ENCODE measurements at regions not wholly inside any gene's neighbourhood (a gene's known extent, or its start where the extent isn't known, plus 50 kb on each side); places are given as distances from the start of the nearest gene placed in this dataset.
"Not testable (repeated sequence)": the region's sequence is repeated elsewhere in the genome, so short reads cannot be mapped to it uniquely, and the experiment has no call there.

DNA sequence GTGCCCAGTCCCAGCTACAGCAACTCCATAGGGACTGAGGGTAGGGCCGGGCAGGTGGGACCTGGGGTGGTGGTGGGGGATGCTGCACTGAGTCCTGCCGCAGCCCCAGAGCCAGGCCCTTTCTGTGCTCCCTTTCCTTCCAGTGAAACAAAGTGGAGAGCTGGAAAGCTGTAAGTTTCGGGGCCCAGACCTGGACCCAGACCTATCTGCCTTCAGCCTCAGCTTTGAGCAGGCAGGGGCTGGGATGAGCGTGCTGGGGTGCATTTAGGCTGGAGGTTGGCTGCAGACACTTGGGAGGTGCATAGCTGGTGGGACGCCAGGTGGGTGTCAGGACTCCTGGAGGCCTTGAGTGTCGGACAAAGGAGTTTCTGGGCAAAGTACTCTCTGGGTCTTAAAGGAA, 92.7 kb upstream of the C1orf174 start:
- no peak for DNase-seq

- no peak for DNase-seq
Measured at GRCh38 chr1:3993619-3994375, 93.7 kb upstream of the C1orf174 start.

DNA sequence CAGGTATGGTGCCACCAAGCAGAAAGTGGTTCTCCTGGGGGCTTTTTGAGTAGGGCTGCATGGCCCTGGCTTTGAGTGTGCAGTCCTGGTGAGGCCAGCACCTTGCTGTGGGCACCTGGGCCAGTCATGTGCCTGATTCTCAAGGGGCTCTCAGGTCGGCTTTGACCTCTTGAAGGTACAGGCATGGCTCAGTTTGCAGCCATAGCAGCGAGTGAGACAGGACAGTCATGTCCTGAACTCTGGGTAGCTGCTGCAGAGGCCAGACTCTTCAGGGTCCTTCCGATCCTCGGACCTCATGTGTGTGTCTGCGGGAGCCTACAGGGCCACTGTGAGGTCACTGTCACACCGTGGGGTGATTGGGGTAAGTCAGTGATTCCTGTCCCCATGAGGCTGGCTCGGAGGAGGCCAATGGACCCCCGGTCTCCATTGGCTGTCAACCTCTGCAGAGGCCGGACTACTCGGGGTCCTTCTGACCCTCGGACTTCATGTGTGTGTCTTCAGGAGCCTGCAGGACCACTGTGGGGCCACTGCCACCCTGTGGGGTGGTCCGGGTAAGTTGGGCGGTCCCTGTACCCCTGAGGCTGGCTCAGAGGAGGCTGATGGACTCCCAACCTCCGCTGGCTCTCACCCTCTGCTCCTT, 95.2 kb upstream of the C1orf174 start:
- DNase-seq: no peak

DNA sequence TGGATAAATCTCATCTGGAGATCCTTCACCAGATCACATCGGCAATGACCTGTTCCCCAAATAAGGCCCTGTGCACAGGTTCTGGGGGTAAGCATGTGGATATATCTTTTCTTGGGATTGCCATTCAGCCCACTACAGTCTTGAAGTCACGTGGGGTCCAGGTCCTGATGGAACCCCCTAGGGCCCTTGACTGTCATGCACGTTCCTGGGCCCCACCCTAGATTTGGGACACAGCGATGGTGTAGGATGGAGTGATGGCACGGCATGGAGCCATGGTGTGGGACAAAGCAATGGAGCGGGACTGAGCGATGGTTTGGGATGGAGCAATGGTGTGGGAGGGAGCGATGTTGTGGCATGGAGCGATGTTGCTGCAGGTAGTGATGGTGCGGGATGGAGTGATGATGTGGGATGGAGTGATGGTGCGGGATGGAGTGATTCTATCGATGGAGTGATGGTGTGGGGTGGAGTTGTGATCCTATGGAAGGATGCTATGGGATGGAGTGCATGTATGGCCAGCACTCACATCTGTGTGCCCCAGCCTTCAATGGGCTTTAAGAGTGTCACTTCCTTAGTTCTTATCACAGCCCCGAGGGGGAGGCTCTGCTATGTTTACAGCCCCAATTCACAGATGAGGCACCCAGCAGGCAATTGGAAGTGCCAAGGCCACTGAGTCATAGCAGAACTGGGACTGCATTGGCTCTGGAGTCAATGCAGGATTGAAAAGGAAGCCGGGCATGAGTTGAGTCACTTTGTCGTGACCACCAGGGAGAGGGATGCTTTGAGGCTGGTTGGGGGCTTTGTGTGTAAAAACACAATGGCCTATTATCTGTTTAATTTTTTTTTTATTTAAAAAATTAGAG, 97.0 kb upstream of the C1orf174 start:
- DNase-seq: no peak

GRCh38 chr1:3998086-3998485, 98.0 kb upstream of the C1orf174 start:
- DNase-seq: no peak

GRCh38 chr1:3999514-3999913, 99.4 kb upstream of the C1orf174 start:
- not testable (repeated sequence) for DNase-seq

DNA sequence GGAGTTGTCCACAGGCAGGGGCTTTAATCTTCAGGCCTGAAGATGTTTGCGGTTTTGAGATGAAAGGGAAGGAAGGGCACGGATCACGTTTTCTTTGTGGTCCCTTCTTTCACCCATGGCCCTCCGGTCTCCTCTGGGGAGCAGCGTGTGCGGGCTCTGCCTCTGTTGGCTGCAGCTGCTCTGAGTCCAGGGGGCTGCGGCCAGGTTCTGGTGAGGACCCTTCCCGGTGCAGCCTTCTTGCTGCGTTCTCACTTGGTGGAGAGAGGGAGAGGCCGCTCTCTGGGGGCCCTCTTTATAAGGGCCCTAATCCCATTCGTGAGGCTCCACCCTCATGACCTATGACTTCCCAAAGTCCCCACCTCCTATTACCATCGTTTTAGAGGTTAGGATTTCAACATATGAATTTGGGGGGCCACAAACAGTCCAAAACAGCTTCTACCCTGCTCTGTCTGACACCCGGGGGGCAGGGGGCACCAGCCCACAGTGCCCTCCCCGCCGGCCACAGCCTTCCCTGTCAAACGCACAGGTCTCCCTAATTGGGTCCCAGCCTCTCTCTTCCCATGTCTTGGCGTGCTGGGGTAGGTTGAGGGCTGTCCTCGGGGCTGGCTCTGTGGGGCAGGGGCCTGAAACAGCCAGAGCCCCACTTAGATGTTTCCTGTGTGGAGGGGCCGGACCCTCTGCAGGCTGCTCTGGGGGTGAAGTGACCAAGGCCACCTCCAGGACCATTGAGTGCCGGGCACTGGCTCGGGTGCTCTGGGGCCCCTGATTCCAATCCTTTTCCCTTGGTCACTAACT, 100.1 kb upstream of the C1orf174 start:
- DNase-seq: no peak

GRCh38 chr1:4000811-4001251, 100.8 kb upstream of the C1orf174 start:
- DNase-seq: no peak

DNA sequence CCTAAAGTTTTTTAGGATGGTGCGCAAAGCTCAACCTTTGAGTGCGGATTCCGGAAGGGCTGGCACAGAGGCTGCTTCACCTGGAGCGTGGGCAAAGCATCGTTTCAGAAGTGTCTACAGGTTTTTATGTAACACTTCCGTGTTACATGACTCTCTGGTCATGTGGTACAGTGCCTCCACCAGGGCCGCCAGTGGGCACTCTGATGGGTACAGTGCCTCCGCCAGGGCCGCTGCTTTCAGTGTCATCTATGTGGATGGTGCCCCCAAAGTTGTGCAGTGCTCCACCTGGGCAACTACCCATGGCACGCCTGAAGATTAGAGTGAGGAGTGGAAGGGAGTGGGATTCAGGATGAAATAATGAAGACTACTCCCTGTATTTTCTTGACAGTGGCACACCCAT, 101.4 kb upstream of the C1orf174 start:
- DNase-seq: no peak

DNA sequence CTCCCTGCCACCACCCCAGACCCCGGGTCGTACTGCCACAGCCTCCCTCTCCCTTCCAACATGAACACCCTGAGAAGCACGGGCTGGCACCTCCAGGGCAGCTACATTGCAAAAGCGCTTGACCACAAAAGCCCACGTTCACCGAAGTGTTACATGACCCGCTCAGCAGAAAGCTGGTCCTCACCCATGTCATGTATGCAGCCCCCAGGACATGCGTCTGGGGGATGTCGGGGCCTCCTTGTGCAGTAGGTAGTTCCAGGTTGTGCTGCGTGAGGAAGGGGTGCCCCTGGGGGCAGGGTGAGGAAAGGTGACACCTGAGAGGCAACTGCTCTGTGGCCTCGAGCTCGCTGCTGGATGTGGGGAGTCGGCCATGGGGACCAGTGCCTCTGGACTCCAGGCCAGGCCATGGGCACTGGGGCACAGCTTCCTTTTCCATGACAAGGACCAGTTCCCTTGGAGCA, 102.0 kb upstream of the C1orf174 start:
- no peak for DNase-seq

GRCh38 chr1:4002741-4003140, 102.7 kb upstream of the C1orf174 start:
- DNase-seq: no peak

GRCh38 chr1:4003846-4004505, 103.9 kb upstream of the C1orf174 start:
- no peak for DNase-seq

GRCh38 chr1:4004635-4005430, 104.8 kb upstream of the C1orf174 start:
- DNase-seq: no peak

DNA sequence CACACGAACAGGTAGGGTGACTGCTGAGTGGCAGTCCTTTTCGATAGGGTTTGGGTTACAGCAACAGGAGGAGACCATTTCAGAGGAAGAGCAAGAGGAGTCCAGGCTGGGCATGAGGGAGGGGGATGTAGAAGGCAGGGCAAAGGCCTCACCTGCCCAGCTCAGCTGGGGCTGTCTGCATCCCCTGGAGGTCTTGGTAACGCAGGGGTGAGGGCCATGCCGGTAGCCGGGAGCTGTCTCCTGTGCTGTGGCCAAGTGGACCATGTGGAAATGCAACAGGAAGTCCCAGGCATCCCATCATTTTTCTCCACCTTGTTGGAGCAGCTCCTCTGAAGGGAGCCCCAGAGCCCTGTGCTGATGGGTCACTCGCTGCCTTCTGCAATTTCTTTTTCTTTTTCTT, 105.4 kb upstream of the C1orf174 start:
- DNase-seq: no peak

DNA sequence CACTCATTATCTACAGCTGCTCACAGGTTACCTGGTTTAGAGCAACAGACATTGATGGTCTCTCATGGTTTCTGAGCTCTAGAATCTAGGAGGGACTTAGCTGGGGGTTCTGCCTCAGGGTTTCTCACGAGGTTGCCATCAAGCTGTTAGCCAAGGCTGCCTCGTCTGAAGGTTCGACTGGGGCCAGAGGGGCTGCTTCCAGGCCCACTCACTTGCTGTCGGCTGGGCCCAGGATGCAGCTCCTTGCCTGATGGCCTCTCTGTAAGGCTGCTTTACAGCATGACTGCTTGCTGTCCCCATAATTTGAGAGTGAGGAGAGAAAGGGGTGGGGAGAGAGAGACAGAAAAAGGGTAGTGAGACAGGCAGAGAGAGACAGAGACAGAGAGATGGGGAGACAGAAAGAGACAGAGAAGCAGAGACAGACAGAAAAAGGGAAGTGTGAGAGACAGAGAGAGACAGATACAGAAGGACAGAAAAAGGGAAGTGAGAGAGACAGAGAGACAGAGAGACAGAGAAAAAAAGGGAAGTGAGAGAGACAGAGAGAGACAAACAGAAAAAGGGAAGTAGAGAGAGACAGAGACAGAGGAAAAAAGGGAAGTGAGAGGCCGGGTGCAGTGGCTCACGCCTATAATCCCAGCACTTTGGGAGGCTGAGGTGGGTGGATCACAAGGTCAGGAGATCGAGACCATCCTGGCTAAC, 106.8 kb upstream of the C1orf174 start:
- no peak for DNase-seq

GRCh38 chr1:4010284-4010683, 110.2 kb upstream of the C1orf174 start:
- DNase-seq: no peak

DNA sequence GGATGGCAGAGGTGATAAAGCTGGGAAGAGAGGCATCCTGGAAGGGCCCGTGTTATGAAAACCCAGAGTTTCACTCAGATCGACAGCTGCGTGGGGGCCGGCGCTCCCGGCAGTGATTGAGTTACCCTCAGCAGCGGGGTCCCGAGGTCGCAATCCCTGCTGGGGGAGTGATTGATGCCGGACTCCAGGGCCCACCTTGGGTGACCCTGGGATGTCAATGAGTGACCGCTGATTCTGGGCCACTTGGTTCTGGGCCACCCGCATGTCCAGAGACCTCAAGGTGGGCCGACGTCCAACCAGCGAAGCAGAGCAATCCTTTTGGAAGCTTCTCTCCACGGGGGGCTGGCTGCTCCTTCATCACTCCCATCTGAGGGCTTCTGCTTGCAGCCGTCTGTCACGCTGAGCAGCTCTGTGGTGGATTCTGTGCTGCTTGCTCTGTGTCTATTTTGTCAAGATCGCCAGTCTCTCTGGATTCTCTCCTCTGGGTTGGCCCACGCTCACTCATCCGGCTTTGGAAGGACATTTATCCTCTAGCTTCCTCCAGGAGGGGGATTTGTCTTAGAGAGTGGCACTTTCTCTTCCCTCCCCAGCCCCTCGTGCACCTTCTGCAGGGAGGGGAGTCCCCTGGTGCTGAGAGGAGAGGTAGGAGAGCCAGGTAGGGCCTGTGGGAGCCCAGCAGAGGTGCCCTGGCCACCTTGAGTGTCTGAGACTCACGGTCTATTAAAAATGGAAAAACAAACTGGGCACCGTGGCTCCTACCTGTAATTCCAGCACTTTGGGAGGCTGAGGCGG, 110.9 kb upstream of the C1orf174 start:
- no peak for DNase-seq

DNA sequence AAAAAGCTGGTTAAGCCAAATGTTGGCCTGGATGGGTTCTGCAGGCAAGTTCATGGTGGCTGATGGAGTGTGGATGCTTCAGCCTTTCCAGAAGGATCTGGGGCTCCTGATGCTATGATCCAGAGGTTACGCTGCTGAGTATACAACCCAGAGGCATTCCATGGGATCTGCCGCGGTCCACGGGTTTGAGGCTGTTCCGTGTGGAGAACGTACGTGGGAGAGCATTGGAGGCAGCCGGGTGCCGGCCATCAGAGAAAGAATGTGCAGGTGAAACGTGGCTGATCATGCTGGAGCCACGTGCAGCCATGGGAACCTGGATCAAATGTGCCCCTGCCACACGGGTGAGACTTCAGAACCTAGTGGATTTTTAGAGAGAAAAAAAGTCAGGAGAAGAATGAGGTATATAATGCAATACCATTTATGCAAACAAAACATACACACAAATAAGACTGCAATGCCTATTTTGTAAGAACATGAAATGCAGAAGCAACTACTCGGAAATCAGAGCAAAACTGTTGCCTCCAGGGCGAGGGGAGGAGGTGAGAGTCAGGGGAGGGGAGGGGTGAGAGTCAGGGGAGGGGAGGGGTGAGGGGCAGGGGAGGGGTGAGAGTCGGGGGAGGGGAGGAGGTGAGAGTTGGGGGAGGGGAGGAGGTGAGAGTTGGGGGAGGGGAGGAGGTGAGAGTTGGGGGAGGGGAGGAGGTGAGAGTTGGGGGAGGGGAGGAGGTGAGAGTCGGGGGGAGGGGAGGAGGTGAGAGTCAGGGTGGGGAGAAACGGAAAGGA, 116.5 kb upstream of the C1orf174 start:
- no peak for DNase-seq

All from midbrain (tissue), 1 donor.